ENCODE measurements at regions not wholly inside any gene's neighbourhood (a gene's known extent, or its start where the extent isn't known, plus 50 kb on each side); places are given as distances from the start of the nearest gene placed in this dataset.
"Not testable (repeated sequence)": the region's sequence is repeated elsewhere in the genome, so short reads cannot be mapped to it uniquely, and the experiment has no call there.

- TF ChIP-seq CTCF (IDR thresholded peaks at IDR 0.05; ENCODE audit: borderline replicate concordance, insufficient read depth, low read depth, low read length), result no peak
- H3K4me3 ChIP-seq (ENCODE audit: low read depth, low read length), result no peak overlapping the region
These were observed 265.8 kb upstream of the MEIS1 start for GRCh38 chr2:66169076-66169475.

DNA sequence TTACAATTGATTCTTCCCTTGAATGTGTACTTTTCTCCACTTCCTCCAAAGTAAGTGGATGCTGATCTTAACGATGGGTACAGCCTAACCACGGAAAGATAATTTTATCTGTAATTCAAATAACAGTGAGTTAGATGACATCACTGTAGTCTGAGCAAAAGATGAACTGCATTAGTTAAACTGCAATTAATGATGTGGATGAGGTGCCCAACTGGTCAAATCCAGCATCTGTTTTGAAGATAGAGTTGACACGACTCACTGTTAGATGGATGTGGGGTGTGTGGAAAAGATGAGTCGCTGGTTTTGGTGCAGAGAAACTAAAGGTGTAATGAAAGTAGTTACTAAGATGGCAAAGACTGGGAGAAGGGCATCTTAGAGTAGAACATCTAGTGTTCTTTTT, 270.5 kb upstream of the MEIS1 start:
- no peak for TF ChIP-seq CTCF (IDR thresholded peaks at IDR 0.05; ENCODE audit: borderline replicate concordance, insufficient read depth, low read depth, low read length)
- no peak overlapping the region for H3K4me3 ChIP-seq (ENCODE audit: low read depth, low read length)

DNA sequence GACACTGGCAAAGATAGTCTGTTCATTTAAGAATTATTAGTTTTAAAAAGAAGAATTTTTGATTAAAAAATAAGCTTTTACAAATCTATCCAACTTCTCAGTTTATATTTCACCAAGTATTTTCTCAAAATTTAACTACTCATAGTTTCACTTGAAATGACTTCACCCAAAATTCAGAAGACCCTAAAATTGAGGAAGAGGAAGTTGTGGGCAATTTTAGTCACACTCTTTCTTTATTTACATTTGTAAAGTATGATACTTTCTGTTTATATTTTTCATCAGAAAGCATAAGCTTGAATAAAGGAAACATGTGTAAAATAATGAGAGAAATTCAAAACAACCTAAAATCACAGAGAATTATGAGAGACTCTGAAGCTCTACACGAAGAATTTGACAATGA, 278.8 kb upstream of the MEIS1 start:
- no peak overlapping the region for H3K4me3 ChIP-seq (ENCODE audit: low read depth, low read length)
- no peak for TF ChIP-seq CTCF (IDR thresholded peaks at IDR 0.05; ENCODE audit: borderline replicate concordance, insufficient read depth, low read depth, low read length)

- no peak overlapping the region for H3K4me3 ChIP-seq (ENCODE audit: low read depth, low read length)
- TF ChIP-seq CTCF (IDR thresholded peaks at IDR 0.05; ENCODE audit: borderline replicate concordance, insufficient read depth, low read depth, low read length), result no peak
These were observed 281.0 kb upstream of the MEIS1 start for GRCh38 chr2:66153941-66154340.

- TF ChIP-seq CTCF (IDR thresholded peaks at IDR 0.05; ENCODE audit: borderline replicate concordance, insufficient read depth, low read depth, low read length), result no peak
- H3K4me3 ChIP-seq (ENCODE audit: low read depth, low read length), result no peak overlapping the region
These were observed 289.4 kb upstream of the MEIS1 start for GRCh38 chr2:66145490-66145889.

DNA sequence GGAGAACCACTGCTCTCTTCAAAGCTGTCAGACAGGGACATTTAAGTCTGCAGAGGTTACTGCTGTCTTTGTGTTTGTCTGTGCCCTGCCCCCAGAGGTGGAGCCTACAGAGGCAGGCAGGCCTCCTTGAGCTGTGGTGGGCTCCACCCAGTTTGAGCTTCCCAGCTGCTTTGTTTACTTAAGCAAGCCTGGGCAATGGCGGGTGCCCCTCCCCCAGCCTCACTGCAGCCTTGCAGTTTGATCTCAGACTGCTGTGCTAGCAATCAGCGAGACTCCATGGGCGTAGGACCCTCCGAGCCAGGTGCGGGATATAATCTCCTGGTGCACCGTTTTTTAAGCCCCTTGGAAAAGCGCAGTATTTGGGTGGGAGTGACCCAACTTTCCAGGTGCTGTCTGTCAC, 290.6 kb upstream of the MEIS1 start:
- H3K4me3 ChIP-seq (ENCODE audit: low read depth, low read length), result not testable (repeated sequence)

DNA sequence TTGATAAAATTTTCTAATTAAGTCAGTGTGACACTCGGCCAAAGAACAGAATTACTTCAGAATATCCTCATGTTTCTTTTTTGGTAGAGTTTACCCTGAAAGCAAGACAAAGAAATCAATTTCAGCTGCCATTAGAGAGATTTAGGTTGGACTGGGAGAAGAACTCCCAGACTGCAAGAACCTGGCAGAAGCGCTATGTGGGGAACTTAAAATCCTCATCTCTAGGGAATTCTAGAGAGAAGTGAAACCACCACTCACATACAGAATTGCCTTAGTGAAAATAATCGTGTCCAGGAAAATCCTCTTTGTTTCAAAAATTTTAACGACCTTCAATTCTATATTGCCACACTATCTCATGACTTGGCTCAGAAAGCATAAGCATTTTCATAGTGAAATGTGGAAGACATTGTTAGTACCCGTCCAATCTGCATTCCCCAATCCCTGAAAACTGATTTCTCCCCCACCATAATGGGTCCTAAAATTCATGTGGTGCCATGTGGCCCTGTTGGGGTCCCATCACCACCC, 297.3 kb upstream of the MEIS1 start:
- no peak for TF ChIP-seq CTCF (IDR thresholded peaks at IDR 0.05; ENCODE audit: borderline replicate concordance, insufficient read depth, low read depth, low read length)
- no peak overlapping the region for H3K4me3 ChIP-seq (ENCODE audit: low read depth, low read length)

DNA sequence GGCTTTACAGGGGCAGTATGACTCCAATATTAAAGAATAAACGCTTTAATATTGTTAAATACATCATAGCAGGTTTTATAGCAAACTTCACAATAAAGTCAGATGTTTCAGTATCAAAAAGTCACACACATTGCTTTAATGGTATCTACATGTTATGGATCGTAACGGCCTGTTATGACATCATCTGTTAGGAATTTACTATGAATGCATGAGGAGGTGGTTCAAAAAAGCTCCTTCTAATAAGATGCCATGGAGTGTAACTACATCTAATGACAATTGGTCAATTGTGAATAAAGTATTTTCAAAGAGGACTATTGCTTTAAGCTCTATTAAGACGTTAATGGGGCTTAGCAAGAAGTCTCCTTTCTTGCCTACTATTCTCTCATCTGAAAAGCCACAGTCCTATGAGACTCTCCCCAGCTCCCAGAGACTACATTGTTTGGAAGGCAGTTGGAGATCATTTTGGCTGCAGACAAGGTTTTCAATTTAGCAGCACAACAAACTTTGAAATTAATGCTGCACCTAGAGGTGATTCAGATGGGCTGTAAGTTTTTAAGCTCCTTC, 300.7 kb upstream of the MEIS1 start:
- no peak overlapping the region for H3K4me3 ChIP-seq (ENCODE audit: low read depth, low read length)
- no peak for TF ChIP-seq CTCF (IDR thresholded peaks at IDR 0.05; ENCODE audit: borderline replicate concordance, insufficient read depth, low read depth, low read length)
